ENCODE measurements at regions not wholly inside any gene's neighbourhood (a gene's known extent, or its start where the extent isn't known, plus 50 kb on each side); places are given as distances from the start of the nearest gene placed in this dataset.

DNA sequence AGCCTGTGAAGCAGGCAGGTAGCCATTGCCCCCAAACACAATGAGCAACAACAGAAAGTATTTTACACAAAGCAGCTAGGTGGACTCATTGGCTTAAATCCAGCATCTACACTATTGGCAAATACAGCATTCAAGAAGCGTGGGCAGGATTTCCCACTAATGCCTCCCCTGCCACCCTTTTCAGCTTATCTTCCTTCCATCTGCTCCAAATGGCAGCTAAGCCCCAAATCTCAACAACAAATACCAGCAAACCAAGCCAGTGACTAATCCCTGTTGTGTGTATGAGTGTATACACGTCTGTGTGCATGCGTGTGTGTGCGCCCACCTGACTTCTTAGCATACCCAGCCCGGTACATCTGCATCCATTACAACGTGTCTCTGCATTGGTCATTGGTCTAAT is 151.2 kb upstream of the WWC1 start:
- no peaks in the 10 kb centered on the region for H3K27me3 Mint-ChIP-seq (ENCODE audit: low read depth)

DNA sequence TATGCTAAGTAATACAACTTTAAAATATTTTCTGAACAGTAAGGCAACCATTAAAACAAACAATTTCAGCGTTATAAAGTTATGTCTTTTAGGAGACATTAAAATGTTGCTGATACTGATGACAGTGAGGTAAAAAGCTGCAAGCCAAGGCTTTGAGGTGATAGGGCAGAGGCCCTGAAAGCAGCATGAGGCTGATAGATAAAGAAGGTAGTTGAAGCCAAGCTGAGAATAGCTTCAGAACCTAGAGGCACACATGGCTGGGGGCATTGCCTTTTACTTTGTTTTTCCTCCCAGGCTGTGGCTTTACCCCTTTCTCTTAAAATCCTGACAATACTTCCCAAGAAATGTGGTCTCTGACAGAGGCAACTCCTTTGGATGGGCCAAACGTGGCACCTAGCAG is 149.0 kb upstream of the WWC1 start:
- ChIA-PET POLR2A (no interaction called here), CTCF (interaction anchor here (0.6 kb wide), 1 partner anchor 13 kb away, joined by 3 read pairs; no protein-coding TSS in a partner anchor)
- Mint-ChIP-seq H3K9me3 (no peaks in the 10 kb centered on the region), H3K27ac (no peak overlapping the region), H3K36me3 (no peaks in the 10 kb centered on the region), H3K27me3 (ENCODE audit: low read depth) (no peaks in the 10 kb centered on the region), H3K4me3 (no peak overlapping the region), H3K4me1 (peaks cover 8% of the 10 kb centered on the region)
- ATAC-seq (no peak), DNase-seq (ENCODE audit: low spot score) (no peak)
- TF ChIP-seq, protein P1, sequence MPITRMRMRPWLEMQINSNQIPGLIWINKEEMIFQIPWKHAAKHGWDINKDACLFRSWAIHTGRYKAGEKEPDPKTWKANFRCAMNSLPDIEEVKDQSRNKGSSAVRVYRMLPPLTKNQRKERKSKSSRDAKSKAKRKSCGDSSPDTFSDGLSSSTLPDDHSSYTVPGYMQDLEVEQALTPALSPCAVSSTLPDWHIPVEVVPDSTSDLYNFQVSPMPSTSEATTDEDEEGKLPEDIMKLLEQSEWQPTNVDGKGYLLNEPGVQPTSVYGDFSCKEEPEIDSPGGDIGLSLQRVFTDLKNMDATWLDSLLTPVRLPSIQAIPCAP (CRISPR knock-in tag; IDR thresholded peaks at IDR 0.05) = no peak
- TF ChIP-seq ZNF423 (CRISPR knock-in tag; IDR thresholded peaks at IDR 0.05) = no peak
- TF ChIP-seq ZNF317 (CRISPR knock-in tag; IDR thresholded peaks at IDR 0.05; ENCODE audit: borderline replicate concordance, low read depth) = no peak
- no peak for TF ChIP-seq ESRRA (CRISPR knock-in tag; IDR thresholded peaks at IDR 0.05; ENCODE audit: borderline replicate concordance)
- TF ChIP-seq, protein P2, sequence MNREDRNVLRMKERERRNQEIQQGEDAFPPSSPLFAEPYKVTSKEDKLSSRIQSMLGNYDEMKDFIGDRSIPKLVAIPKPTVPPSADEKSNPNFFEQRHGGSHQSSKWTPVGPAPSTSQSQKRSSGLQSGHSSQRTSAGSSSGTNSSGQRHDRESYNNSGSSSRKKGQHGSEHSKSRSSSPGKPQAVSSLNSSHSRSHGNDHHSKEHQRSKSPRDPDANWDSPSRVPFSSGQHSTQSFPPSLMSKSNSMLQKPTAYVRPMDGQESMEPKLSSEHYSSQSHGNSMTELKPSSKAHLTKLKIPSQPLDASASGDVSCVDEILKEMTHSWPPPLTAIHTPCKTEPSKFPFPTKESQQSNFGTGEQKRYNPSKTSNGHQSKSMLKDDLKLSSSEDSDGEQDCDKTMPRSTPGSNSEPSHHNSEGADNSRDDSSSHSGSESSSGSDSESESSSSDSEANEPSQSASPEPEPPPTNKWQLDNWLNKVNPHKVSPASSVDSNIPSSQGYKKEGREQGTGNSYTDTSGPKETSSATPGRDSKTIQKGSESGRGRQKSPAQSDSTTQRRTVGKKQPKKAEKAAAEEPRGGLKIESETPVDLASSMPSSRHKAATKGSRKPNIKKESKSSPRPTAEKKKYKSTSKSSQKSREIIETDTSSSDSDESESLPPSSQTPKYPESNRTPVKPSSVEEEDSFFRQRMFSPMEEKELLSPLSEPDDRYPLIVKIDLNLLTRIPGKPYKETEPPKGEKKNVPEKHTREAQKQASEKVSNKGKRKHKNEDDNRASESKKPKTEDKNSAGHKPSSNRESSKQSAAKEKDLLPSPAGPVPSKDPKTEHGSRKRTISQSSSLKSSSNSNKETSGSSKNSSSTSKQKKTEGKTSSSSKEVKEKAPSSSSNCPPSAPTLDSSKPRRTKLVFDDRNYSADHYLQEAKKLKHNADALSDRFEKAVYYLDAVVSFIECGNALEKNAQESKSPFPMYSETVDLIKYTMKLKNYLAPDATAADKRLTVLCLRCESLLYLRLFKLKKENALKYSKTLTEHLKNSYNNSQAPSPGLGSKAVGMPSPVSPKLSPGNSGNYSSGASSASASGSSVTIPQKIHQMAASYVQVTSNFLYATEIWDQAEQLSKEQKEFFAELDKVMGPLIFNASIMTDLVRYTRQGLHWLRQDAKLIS (CRISPR knock-in tag; IDR thresholded peaks at IDR 0.05; ENCODE audit: borderline replicate concordance) = no peak
- TF ChIP-seq HMGA2 (CRISPR knock-in tag; IDR thresholded peaks at IDR 0.05) = no peak
- TF ChIP-seq, protein P3, sequence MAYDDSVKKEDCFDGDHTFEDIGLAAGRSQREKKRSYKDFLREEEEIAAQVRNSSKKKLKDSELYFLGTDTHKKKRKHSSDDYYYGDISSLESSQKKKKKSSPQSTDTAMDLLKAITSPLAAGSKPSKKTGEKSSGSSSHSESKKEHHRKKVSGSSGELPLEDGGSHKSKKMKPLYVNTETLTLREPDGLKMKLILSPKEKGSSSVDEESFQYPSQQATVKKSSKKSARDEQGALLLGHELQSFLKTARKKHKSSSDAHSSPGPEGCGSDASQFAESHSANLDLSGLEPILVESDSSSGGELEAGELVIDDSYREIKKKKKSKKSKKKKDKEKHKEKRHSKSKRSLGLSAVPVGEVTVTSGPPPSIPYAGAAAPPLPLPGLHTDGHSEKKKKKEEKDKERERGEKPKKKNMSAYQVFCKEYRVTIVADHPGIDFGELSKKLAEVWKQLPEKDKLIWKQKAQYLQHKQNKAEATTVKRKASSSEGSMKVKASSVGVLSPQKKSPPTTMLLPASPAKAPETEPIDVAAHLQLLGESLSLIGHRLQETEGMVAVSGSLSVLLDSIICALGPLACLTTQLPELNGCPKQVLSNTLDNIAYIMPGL (CRISPR knock-in tag; IDR thresholded peaks at IDR 0.05) = no peak
- TF ChIP-seq IRF2 (CRISPR knock-in tag; IDR thresholded peaks at IDR 0.05; ENCODE audit: borderline replicate concordance, low read depth) = no peak
- TF ChIP-seq SOX15 (CRISPR knock-in tag; IDR thresholded peaks at IDR 0.05) = no peak
- no peak for TF ChIP-seq ZNF232 (CRISPR knock-in tag; IDR thresholded peaks at IDR 0.05)
- TF ChIP-seq, protein P4, sequence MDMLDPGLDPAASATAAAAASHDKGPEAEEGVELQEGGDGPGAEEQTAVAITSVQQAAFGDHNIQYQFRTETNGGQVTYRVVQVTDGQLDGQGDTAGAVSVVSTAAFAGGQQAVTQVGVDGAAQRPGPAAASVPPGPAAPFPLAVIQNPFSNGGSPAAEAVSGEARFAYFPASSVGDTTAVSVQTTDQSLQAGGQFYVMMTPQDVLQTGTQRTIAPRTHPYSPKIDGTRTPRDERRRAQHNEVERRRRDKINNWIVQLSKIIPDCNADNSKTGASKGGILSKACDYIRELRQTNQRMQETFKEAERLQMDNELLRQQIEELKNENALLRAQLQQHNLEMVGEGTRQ (CRISPR knock-in tag; IDR thresholded peaks at IDR 0.05) = no peak
- TF ChIP-seq, protein P5, sequence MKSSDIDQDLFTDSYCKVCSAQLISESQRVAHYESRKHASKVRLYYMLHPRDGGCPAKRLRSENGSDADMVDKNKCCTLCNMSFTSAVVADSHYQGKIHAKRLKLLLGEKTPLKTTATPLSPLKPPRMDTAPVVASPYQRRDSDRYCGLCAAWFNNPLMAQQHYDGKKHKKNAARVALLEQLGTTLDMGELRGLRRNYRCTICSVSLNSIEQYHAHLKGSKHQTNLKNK (CRISPR knock-in tag; IDR thresholded peaks at IDR 0.05) = no peak
- no peak for TF ChIP-seq NFATC4 (CRISPR knock-in tag; IDR thresholded peaks at IDR 0.05)

More for the DNA sequence above, 151.2 kb upstream of the WWC1 start:
- DNase-seq (ENCODE audit: low spot score) (no peak), ATAC-seq (no peak)
- ChIA-PET POLR2A (no interaction called here), CTCF (no interaction called here)
- no peak overlapping the region for H3K4me3 Mint-ChIP-seq
- no peaks in the 10 kb centered on the region for H3K9me3 Mint-ChIP-seq
- peaks cover 15% of the 10 kb centered on the region for H3K4me1 Mint-ChIP-seq
- no peaks in the 10 kb centered on the region for H3K36me3 Mint-ChIP-seq
- TF ChIP-seq, protein P6, sequence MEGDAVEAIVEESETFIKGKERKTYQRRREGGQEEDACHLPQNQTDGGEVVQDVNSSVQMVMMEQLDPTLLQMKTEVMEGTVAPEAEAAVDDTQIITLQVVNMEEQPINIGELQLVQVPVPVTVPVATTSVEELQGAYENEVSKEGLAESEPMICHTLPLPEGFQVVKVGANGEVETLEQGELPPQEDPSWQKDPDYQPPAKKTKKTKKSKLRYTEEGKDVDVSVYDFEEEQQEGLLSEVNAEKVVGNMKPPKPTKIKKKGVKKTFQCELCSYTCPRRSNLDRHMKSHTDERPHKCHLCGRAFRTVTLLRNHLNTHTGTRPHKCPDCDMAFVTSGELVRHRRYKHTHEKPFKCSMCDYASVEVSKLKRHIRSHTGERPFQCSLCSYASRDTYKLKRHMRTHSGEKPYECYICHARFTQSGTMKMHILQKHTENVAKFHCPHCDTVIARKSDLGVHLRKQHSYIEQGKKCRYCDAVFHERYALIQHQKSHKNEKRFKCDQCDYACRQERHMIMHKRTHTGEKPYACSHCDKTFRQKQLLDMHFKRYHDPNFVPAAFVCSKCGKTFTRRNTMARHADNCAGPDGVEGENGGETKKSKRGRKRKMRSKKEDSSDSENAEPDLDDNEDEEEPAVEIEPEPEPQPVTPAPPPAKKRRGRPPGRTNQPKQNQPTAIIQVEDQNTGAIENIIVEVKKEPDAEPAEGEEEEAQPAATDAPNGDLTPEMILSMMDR (IDR thresholded peaks at IDR 0.05) = no peak
- no peak for TF ChIP-seq ZNF219 (CRISPR knock-in tag; IDR thresholded peaks at IDR 0.05; ENCODE audit: borderline replicate concordance)
- TF ChIP-seq, protein P7, sequence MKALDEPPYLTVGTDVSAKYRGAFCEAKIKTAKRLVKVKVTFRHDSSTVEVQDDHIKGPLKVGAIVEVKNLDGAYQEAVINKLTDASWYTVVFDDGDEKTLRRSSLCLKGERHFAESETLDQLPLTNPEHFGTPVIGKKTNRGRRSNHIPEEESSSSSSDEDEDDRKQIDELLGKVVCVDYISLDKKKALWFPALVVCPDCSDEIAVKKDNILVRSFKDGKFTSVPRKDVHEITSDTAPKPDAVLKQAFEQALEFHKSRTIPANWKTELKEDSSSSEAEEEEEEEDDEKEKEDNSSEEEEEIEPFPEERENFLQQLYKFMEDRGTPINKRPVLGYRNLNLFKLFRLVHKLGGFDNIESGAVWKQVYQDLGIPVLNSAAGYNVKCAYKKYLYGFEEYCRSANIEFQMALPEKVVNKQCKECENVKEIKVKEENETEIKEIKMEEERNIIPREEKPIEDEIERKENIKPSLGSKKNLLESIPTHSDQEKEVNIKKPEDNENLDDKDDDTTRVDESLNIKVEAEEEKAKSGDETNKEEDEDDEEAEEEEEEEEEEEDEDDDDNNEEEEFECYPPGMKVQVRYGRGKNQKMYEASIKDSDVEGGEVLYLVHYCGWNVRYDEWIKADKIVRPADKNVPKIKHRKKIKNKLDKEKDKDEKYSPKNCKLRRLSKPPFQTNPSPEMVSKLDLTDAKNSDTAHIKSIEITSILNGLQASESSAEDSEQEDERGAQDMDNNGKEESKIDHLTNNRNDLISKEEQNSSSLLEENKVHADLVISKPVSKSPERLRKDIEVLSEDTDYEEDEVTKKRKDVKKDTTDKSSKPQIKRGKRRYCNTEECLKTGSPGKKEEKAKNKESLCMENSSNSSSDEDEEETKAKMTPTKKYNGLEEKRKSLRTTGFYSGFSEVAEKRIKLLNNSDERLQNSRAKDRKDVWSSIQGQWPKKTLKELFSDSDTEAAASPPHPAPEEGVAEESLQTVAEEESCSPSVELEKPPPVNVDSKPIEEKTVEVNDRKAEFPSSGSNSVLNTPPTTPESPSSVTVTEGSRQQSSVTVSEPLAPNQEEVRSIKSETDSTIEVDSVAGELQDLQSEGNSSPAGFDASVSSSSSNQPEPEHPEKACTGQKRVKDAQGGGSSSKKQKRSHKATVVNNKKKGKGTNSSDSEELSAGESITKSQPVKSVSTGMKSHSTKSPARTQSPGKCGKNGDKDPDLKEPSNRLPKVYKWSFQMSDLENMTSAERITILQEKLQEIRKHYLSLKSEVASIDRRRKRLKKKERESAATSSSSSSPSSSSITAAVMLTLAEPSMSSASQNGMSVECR (CRISPR knock-in tag; IDR thresholded peaks at IDR 0.05; ENCODE audit: borderline replicate concordance) = no peak
- TF ChIP-seq, protein P4 (CRISPR knock-in tag; IDR thresholded peaks at IDR 0.05) = no peak
- TF ChIP-seq TEAD1 (CRISPR knock-in tag; IDR thresholded peaks at IDR 0.05) = no peak
- no peak overlapping the region for H3K27ac Mint-ChIP-seq
